Breast epithelium (tissue), 4 donors: ENCODE measurements at regions not wholly inside any gene's neighbourhood (a gene's known extent, or its start where the extent isn't known, plus 50 kb on each side); places are given as distances from the start of the nearest gene placed in this dataset.
"Not testable (repeated sequence)": the region's sequence is repeated elsewhere in the genome, so short reads cannot be mapped to it uniquely, and the experiment has no call there.

ENCODE experiments used
- DNase-seq, 2 donors: peaks; one replicate each; pipeline ENCODE4 v3.0.0-alpha.2; 2019; ENCODE audit warnings: low spot score in 2 of 2
- H3K27ac ChIP-seq, 2 donors: fragments of 200-600 bp; sonication (generic) in 1 of 2; one replicate each; pipeline ENCODE4 v1.5.1; 2016 to 2019; ENCODE audit warnings: mild to moderate bottlenecking in 1 of 2
- H3K27me3 ChIP-seq, 2 donors: fragments of 200-600 bp; sonication (generic) in 1 of 2; one replicate each; pipeline versions ENCODE4 v1.5.1 to v1.6.0; 2017 to 2019; ENCODE audit warnings: control low read depth in 1 of 2, mild to moderate bottlenecking in 1 of 2
- H3K36me3 ChIP-seq: fragments of 200-600 bp; one replicate; pipeline ENCODE4 v1.5.1; 2019
- H3K4me1 ChIP-seq, 2 donors: fragments of 200-600 bp; sonication (generic); one replicate each; pipeline ENCODE4 v1.5.1; 2016 to 2019; ENCODE audit warnings: control low read depth in 1 of 2
- H3K4me3 ChIP-seq, 3 donors: fragments of 200-600 bp; sonication (generic); 1 replicate in 2 of 3; 2 replicates in 1 of 3; pipeline ENCODE4 v1.5.1; 2016 to 2019; ENCODE audit warnings: mild to moderate bottlenecking in 3 of 3, moderate library complexity in 2 of 3
- H3K9me3 ChIP-seq, 2 donors: fragments of 200-600 bp; sonication (generic) in 1 of 2; one replicate each; pipeline ENCODE4 v1.5.1; 2016 to 2019; ENCODE audit warnings: control low read depth in 1 of 2
- intact Hi-C: fragments of 100-400 bp; cut with DNase I; formaldehyde crosslinking; loops from one replicate; pipeline ENCODE4 v1.15.1; 2023; ENCODE audit warnings: low total_unique reads

DNA sequence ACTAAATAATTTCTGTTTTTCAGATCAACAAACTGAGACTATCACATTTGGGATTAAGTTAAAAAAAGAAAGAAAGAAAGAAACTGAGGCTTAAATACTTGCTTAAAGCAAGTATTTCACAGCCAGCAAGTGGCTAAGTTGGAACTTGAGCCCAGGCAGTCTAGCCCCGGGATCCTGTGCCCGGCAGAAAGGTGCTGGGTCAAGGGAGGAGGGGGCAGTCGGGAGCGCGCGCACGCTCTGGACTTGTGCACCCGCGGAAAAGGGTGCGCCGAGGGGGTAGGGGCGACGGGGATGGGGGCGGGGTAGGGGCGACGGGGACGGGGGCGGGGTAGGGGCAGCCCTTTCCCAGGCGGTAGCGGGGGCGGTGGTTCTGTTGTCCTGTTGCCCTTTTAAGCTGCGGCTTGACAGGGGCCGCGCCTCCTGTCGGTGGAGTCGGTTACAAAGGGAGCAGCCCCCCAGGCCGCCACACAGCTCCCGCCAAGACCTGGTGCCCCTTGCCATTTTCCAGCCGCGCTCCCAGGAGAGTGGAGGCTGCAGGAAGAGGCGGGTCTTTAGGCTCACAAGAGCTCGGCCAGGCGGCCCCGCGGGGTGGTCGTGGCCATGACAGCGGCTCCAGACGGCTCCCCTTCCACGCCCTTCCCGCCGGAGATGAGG, 60.6 kb downstream of the GOLGA8T start:
- intact Hi-C loops, DNase-seq, H3K27me3 ChIP-seq, H3K36me3 ChIP-seq, H3K4me1 ChIP-seq, H3K9me3 ChIP-seq, H3K27ac ChIP-seq: not testable (repeated sequence)
- H3K4me3 ChIP-seq: peak overlapping the region; percentile 7 to 63 (median 48)

DNA sequence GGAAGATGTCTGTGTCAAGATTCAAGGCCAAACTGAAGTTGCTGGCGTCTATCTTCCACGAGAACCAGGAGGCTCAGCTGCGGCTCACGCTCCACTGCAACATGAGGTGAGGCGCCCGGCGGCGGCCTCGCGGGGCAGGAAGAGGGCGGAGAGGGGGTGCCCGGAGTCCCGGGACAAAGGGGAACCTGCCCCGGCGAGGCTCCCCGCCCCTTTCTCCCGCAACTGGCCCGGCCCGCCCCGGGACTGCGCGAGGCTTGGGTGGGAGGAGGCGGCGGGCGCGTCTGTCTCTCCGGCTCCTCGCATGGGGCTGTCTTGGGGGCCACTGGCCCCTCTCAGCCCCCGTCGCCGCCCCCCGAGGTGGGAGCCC, 61.1 kb downstream of the GOLGA8T start:
- DNase-seq: peak in 1 of 2 donors; percentile 18
- peak overlapping the region; percentile 7 to 63 (median 48) for H3K4me3 ChIP-seq
- H3K4me1 ChIP-seq, H3K27ac ChIP-seq, H3K9me3 ChIP-seq, H3K36me3 ChIP-seq, H3K27me3 ChIP-seq, intact Hi-C loops: not testable (repeated sequence)

DNA sequence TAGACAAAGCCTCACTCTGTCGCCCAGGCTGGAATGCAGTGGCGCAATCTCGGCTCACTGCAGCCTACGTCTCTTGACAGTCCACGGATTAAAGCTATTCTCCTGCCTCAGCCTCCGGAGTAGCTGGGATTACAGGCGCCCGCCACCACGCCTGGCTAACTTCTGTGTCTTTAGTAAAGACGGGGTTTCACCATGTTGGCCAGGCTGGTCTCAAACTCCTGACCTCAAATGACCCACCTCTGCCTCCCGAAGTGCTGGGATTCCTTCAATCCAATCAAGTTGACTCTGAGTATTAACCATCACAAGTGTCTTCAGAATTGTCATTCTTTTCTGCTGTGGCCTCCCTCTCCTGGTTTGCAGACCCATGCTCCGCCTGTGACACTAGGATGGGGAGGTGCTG, 61.9 kb downstream of the GOLGA8T start:
- intact Hi-C loops, H3K27me3 ChIP-seq, H3K9me3 ChIP-seq, H3K27ac ChIP-seq, H3K4me1 ChIP-seq, H3K36me3 ChIP-seq, DNase-seq, H3K4me3 ChIP-seq: not testable (repeated sequence)

DNA sequence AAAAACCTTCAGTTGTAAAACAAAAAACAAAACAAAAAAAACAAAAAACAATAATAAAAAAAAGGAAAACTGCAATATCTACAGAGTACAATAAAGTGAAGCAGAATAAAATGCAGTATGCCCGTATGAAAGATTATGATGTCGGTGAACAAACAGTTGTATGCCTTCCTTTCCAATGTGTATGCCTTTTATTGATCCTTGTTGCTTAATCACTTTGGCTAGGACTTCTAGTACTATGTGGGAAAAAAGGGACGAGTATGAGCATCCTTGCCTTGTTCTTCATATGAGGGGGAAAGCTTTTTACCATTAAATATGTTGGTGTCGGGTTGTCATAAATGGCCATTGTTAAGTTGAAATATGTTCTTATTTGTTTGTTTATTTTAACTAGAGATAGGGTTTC, 66.7 kb downstream of the GOLGA8T start:
- H3K36me3 ChIP-seq, H3K9me3 ChIP-seq, intact Hi-C loops, H3K4me3 ChIP-seq, H3K27ac ChIP-seq, DNase-seq, H3K4me1 ChIP-seq, H3K27me3 ChIP-seq: not testable (repeated sequence)

DNA sequence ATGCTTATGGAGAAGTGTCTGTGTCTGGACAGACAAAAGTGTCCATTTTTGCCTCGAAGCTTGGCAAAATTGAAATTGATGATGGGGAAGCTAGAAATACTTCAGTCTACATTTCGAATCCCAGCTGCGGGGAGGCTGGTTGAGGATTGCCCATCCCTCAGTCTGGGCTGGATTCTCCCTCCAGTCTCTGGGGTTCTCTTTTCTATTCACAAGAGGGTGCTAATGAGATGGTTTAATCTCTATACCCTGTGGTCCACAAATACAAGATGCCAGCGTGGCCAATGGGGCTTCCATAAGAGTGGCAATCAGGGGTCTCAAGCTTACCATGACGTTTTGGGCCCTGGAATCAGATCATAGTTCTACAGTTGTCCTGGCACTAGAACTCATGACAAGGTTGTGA, 78.9 kb downstream of the GOLGA8T start:
- intact Hi-C loops, H3K27me3 ChIP-seq, H3K4me3 ChIP-seq, H3K9me3 ChIP-seq, H3K27ac ChIP-seq, DNase-seq, H3K4me1 ChIP-seq, H3K36me3 ChIP-seq: not testable (repeated sequence)

DNA sequence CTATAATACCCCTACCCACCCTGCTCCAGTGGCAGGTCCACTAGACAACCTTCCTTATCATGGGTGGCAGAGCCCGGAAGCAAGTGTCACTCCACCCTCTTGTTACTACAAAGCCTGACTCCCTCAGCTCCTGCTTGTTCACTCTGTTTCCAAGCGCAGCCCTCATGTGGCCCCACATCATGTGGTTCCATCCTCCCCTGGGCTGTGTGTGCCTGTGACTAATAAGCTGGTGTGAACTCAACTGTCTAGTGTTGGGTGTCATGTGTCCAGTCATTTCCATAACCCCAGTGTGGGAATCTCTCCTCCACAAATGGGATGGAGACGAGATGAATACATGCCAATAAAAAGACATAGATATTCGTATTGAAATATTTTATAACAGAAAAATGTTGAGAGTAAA, 87.0 kb downstream of the GOLGA8T start:
- H3K4me1 ChIP-seq, H3K27me3 ChIP-seq, DNase-seq, intact Hi-C loops, H3K9me3 ChIP-seq, H3K36me3 ChIP-seq, H3K4me3 ChIP-seq, H3K27ac ChIP-seq: not testable (repeated sequence)

DNA sequence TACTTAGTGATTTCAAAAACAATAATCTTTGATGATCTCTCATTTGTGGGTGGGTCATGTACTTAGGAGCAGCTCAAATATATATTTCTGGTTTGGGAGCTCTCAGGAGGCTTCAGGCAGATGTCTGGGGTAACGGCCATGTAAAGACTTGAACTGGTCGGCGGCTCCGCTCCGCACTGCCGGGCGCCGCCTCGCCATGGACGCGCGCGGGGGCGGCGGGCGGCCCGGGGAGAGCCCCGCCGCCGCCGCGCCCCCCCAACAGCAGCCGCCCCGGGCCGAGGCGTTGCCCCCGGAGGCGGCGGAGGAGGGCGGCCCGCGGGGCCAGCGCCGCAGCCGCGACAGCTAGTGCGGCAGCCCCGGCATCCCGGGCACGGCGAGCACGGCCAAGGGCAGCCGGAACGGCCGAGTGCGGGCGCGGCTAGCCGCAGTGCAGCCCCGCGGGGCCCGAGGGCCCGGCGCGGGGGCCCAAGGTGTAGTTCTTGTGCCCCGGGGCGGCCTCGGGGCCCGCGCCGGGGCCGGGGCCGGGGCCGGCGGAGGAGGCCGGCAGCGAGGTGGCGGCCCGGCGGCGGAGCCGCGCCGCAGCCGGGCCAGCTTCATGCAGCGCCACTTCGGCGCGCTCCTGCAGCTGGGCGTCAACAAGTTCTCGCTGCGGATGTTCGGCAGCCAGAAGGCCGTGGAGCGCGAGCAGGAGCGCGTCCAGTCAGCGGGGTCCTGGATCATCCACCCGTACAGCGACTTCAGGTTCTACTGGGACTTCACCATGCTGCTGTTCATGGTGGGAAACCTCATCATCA, 88.1 kb downstream of the GOLGA8T start:
- H3K27ac ChIP-seq, DNase-seq, H3K4me3 ChIP-seq, H3K27me3 ChIP-seq, H3K9me3 ChIP-seq, H3K36me3 ChIP-seq, H3K4me1 ChIP-seq, intact Hi-C loops: not testable (repeated sequence)

DNA sequence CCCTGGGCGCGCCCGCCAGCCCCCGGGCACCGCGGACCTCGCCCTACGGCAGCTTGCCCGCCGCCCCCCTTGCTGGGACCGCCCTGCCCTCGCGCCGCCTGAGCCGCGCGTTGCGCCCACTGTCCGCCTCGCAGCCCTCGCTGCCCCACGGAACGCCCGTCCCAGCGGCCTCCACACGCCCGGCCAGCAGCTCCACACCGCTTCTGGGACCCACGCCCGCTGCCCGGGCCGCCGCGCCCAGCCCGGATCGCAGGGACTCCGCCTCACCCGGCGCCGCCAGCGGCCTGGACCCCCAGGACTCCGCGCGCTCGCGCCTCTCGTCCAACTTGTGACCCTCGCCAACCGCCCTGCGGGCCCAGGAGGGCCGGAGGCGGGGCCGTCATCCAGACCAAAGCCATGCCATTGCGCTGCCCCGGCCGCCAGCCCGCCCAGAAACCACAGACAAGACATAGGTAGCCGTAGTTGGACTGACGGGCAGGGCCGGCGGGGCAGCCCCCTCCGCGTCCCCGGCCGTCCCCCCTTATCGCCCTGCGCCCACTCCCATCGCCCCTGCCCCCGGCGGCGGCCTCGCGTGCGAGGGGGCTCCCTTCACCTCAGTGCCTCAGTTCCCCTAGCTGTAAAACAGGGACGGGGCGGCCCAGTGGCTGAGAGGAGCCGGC, 90.5 kb downstream of the GOLGA8T start:
- H3K36me3 ChIP-seq, H3K4me3 ChIP-seq, H3K27me3 ChIP-seq, H3K4me1 ChIP-seq, intact Hi-C loops, H3K9me3 ChIP-seq, DNase-seq, H3K27ac ChIP-seq: not testable (repeated sequence)

DNA sequence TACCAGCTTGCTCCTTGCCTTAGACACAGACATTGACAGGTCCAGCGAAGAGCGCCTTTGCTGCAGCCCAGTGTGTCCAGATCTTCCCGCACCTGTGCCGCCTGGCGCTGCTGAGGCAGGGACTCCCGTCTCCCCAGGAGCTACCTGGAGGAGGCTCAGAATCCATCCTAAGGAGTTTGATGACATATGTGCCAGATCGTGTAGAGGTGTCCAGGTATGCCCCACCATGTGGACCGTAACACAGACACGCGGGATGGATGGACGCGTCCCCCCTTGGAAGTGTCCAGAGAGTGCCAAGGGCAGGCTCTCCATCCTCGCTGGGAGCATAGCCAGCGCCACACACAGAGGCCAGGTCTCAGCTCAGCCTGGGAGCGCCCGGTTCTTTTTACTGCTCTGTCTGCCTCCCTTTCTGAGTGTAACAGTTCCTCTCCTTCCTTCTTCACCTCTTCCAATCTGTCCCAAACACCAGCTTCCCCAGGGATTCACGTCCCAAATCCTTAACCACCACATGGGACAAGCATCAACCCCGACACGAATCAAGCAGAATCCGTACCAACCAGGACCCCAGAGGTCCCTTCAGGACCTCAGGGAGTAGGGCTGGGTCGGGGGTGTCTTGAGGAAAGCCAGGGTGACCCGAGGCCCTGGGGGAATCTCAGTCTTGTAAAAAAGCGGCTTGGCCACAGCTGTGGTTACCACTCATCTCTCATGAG, 126.7 kb downstream of the GOLGA8T start:
- H3K27ac ChIP-seq, H3K9me3 ChIP-seq, H3K36me3 ChIP-seq, intact Hi-C loops, H3K27me3 ChIP-seq, H3K4me3 ChIP-seq, H3K4me1 ChIP-seq, DNase-seq: not testable (repeated sequence)

DNA sequence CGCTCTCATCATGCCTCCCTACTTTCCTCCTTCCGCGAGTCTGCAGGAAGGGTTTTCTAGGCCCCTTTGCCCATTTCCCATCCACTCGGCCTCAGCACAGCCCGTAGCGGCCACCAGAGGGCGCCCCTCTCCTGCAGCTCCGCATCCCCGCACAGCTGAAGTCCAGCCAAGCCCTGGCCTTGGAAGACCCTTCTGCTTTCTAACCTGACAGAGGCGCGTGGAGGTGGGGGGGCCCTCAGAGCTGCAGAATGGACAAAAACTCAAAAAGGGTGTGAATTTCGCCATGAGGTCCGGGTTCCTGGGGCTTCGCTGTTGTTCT, 127.2 kb downstream of the GOLGA8T start:
- H3K4me3 ChIP-seq, H3K4me1 ChIP-seq, H3K9me3 ChIP-seq, DNase-seq, H3K27me3 ChIP-seq, intact Hi-C loops, H3K36me3 ChIP-seq, H3K27ac ChIP-seq: not testable (repeated sequence)

DNA sequence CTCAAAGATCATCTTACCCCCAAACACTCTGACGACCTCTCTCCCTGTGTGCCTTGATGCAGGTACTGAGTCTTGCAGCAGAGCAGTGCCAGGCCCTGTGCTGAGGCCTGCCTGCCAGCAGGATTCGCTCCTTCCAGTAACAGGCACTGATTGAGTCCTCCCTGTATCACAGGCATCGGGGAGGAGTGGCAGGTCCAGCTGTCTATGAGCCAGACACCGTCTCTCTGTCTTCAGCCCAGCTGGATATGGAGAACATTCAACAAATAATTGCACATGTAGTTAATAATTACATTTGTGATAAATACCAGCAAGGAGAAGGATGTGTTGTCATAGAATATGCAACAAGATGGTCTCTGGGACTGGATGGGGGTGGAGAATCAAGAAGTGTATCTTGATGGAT, 129.1 kb downstream of the GOLGA8T start:
- H3K27ac ChIP-seq, intact Hi-C loops, H3K9me3 ChIP-seq, H3K4me3 ChIP-seq, H3K36me3 ChIP-seq, H3K27me3 ChIP-seq, H3K4me1 ChIP-seq: not testable (repeated sequence)
- DNase-seq: peak in 1 of 2 donors; percentile 38

DNA sequence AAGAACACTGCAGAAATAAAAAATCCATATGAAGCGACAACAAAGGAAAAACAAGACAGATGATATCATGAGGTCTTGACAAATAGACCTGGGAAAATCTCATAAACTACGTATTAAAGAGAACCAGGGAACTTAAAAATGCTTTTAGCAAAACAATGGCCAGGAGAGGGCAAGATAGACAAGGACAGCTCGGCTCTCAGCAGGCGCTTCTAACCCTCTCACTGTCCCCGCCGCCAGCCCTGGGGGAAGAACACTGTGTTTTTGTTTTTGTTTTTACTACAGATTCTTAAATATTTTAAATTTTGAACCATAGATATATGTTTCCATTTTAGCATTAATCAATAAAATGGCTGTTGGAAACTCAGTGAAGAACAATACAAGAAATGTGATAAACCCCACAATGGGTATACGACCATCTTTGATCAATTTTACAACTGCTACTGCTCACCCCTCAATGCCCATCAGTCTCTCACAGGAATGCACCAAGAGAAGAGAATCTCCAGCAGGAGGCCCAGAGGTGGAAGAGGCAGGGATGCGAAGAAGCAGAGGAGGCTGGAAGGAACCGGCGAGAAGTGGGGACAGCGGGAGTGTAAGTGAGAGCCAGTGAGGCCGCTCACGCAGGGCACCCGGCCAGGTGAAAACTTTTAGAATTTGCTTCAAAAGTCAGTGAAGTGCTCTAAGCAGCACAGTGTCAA, 98.0 kb downstream of the CHRFAM7A start:
- DNase-seq, H3K27me3 ChIP-seq, H3K27ac ChIP-seq, H3K36me3 ChIP-seq, H3K4me3 ChIP-seq, H3K4me1 ChIP-seq, H3K9me3 ChIP-seq, intact Hi-C loops: not testable (repeated sequence)

DNA sequence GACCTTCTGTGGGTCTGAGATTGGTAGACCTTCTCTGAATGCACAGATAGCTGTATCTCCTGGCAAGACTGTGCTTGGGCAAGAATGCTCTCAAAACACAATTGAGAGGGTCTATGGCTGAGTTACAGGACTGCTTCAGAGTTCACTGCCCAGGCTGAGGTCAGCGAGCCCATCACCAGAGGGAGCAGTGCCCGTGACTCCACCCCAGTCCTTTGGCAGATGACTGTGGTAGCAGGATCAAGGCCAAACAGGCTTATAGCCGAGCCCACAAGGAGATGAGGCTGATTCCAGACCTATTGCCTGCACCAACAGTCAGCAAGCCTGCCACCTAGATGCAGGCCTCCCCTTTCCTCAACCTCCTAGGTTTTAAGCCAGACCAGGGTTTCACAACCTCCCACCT, 89.4 kb downstream of the CHRFAM7A start:
- H3K27ac ChIP-seq, intact Hi-C loops, H3K4me1 ChIP-seq, H3K27me3 ChIP-seq, H3K9me3 ChIP-seq, H3K4me3 ChIP-seq, H3K36me3 ChIP-seq, DNase-seq: not testable (repeated sequence)
